SK-N-SH (cell line): ENCODE measurements at regions not wholly inside any gene's neighbourhood (a gene's known extent, or its start where the extent isn't known, plus 50 kb on each side); places are given as distances from the start of the nearest gene placed in this dataset.

Experiments
- CHD2 ChIP-seq: fragments of 150-350 bp; IDR thresholded peaks from 2 replicates; pipeline ENCODE4 v1.6.1; 2018; ENCODE audit warnings: low read length; ENCODE audit not compliant: partially characterized antibody
- FOSL2 ChIP-seq: IDR thresholded peaks from 2 replicates; pipeline ENCODE4 v1.4.0; 2012; ENCODE audit warnings: low read depth, mild to moderate bottlenecking, moderate library complexity, borderline replicate concordance
- GABPA ChIP-seq: IDR thresholded peaks from 2 replicates; pipeline ENCODE4 v1.4.0; 2012; ENCODE audit warnings: low read depth, mild to moderate bottlenecking
- JUND ChIP-seq: IDR thresholded peaks from 2 replicates; pipeline ENCODE4 v1.4.0; 2012
- RAD21 ChIP-seq: IDR thresholded peaks from 2 replicates; pipeline ENCODE4 v1.6.1; 2012; ENCODE audit warnings: mild to moderate bottlenecking, low read length
- TF ChIP-seq, protein P1 (sequence below): IDR thresholded peaks from 2 replicates; pipeline ENCODE4 v1.4.0; 2012; ENCODE audit warnings: low read depth
- TF ChIP-seq, protein P2 (sequence below): fragments of 200-600 bp; sonication (generic); IDR thresholded peaks from 2 replicates; pipeline ENCODE4 v1.6.1; 2017; ENCODE audit warnings: antibody characterized with exemption, mild to moderate bottlenecking, moderate library complexity
- TF ChIP-seq, protein P3 (sequence below): IDR thresholded peaks from 2 replicates; pipeline ENCODE4 v1.4.0; 2012; ENCODE audit warnings: low read depth, borderline replicate concordance

DNA sequence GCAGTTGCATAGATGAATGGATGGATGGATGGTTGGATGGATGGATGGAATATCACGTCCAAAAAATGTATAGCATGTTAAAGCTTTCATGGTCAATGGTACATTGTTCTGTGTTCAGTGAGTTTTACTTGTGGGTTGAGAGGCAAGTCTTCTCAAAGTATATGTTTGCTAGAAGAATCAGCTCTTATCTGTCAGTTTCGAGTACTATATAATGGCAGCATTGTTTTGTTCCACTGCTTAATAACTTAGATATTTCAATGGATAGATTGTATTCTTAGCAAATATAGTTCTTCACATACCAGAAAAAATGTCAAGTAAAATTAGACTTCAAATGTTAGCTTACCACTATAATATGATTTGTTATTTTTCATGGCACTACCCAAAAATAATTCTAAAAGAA, 100.9 kb upstream of the CDIN1 start:
- TF ChIP-seq RAD21, result no peak
- TF ChIP-seq CHD2, result no peak
- no peak for TF ChIP-seq JUND
- TF ChIP-seq GABPA, result no peak
- TF ChIP-seq, protein P1, sequence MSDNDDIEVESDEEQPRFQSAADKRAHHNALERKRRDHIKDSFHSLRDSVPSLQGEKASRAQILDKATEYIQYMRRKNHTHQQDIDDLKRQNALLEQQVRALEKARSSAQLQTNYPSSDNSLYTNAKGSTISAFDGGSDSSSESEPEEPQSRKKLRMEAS, result no peak
- TF ChIP-seq, protein P2, sequence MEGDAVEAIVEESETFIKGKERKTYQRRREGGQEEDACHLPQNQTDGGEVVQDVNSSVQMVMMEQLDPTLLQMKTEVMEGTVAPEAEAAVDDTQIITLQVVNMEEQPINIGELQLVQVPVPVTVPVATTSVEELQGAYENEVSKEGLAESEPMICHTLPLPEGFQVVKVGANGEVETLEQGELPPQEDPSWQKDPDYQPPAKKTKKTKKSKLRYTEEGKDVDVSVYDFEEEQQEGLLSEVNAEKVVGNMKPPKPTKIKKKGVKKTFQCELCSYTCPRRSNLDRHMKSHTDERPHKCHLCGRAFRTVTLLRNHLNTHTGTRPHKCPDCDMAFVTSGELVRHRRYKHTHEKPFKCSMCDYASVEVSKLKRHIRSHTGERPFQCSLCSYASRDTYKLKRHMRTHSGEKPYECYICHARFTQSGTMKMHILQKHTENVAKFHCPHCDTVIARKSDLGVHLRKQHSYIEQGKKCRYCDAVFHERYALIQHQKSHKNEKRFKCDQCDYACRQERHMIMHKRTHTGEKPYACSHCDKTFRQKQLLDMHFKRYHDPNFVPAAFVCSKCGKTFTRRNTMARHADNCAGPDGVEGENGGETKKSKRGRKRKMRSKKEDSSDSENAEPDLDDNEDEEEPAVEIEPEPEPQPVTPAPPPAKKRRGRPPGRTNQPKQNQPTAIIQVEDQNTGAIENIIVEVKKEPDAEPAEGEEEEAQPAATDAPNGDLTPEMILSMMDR, result no peak
- TF ChIP-seq, protein P3, sequence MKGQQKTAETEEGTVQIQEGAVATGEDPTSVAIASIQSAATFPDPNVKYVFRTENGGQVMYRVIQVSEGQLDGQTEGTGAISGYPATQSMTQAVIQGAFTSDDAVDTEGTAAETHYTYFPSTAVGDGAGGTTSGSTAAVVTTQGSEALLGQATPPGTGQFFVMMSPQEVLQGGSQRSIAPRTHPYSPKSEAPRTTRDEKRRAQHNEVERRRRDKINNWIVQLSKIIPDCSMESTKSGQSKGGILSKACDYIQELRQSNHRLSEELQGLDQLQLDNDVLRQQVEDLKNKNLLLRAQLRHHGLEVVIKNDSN, result no peak
- TF ChIP-seq FOSL2, result no peak
